Type B pancreatic cell (in vitro differentiated cells): ENCODE measurements at regions not wholly inside any gene's neighbourhood (a gene's known extent, or its start where the extent isn't known, plus 50 kb on each side); places are given as distances from the start of the nearest gene placed in this dataset.

Experiments used
- DNase-seq: peaks from one replicate; pipeline ENCODE4 v3.0.0; 2021; ENCODE audit warnings: mixed read lengths; ENCODE audit not compliant: unreplicated experiment; ENCODE audit errors: extremely low spot score
- H3K27ac Mint-ChIP-seq: 2 replicates; pipeline ENCODE4 v1.8.0; 2021; ENCODE audit warnings: mild to moderate bottlenecking, mixed read lengths
- H3K27me3 Mint-ChIP-seq: 2 replicates; pipeline ENCODE4 v1.8.0; 2021; ENCODE audit warnings: mixed read lengths
- H3K36me3 Mint-ChIP-seq: 2 replicates; pipeline ENCODE4 v1.8.0; 2021; ENCODE audit warnings: mixed read lengths
- H3K4me1 Mint-ChIP-seq: one replicate; pipeline ENCODE4 v1.8.0; 2021; ENCODE audit warnings: mixed read lengths; ENCODE audit not compliant: unreplicated experiment
- H3K4me3 Mint-ChIP-seq: 2 replicates; pipeline ENCODE4 v1.8.0; 2021; ENCODE audit warnings: mild to moderate bottlenecking, mixed read lengths
- H3K9me3 Mint-ChIP-seq: 2 replicates; pipeline ENCODE4 v1.8.0; 2021; ENCODE audit warnings: mixed read lengths
- CTCF ChIP-seq: fragments of 200-600 bp; sonication (generic); conservative IDR thresholded peaks from 2 replicates; pipeline ENCODE4 v1.5.0; 2021; ENCODE audit warnings: antibody characterized with exemption, mild to moderate bottlenecking

GRCh38 chr4:107117726-107118125, 81.6 kb upstream of the DKK2 start:
- H3K27me3 Mint-ChIP-seq = peaks cover 2% of the 10 kb centered on the region
- H3K27ac Mint-ChIP-seq = no peak overlapping the region
- no peak for TF ChIP-seq CTCF
- DNase-seq = no peak
- peaks cover 7% of the 10 kb centered on the region for H3K4me1 Mint-ChIP-seq
- H3K9me3 Mint-ChIP-seq = no peaks in the 10 kb centered on the region
- H3K36me3 Mint-ChIP-seq = peaks cover 2% of the 10 kb centered on the region
- H3K4me3 Mint-ChIP-seq = no peak overlapping the region

- no peak for TF ChIP-seq CTCF
- Mint-ChIP-seq H3K4me3 (no peak overlapping the region), H3K9me3 (no peaks in the 10 kb centered on the region), H3K4me1 (peaks cover 7% of the 10 kb centered on the region), H3K27me3 (peaks cover 4% of the 10 kb centered on the region), H3K27ac (no peak overlapping the region), H3K36me3 (peaks cover 4% of the 10 kb centered on the region)
- no peak for DNase-seq
Measured at GRCh38 chr4:107115185-107115847, 79.2 kb upstream of the DKK2 start.

- DNase-seq = no peak
- H3K36me3 Mint-ChIP-seq = peaks cover 4% of the 10 kb centered on the region
- no peak for TF ChIP-seq CTCF
- H3K4me1 Mint-ChIP-seq = peaks cover 7% of the 10 kb centered on the region
- no peak overlapping the region for H3K27ac Mint-ChIP-seq
- H3K27me3 Mint-ChIP-seq = peaks cover 4% of the 10 kb centered on the region
- H3K4me3 Mint-ChIP-seq = no peak overlapping the region
- no peaks in the 10 kb centered on the region for H3K9me3 Mint-ChIP-seq
Measured at GRCh38 chr4:107114059-107114458, 77.9 kb upstream of the DKK2 start.

- DNase-seq = no peak
- no peak for TF ChIP-seq CTCF
- no peaks in the 10 kb centered on the region for H3K4me1 Mint-ChIP-seq
- no peaks in the 10 kb centered on the region for H3K36me3 Mint-ChIP-seq
- H3K27me3 Mint-ChIP-seq = peaks cover 7% of the 10 kb centered on the region
- peaks cover 7% of the 10 kb centered on the region for H3K9me3 Mint-ChIP-seq
- no peak overlapping the region for H3K27ac Mint-ChIP-seq
- no peak overlapping the region for H3K4me3 Mint-ChIP-seq
Measured at GRCh38 chr4:107098401-107098800, 62.3 kb upstream of the DKK2 start.

- no peak overlapping the region for H3K27ac Mint-ChIP-seq
- no peaks in the 10 kb centered on the region for H3K36me3 Mint-ChIP-seq
- peaks cover 10% of the 10 kb centered on the region for H3K9me3 Mint-ChIP-seq
- TF ChIP-seq CTCF = no peak
- no peak overlapping the region for H3K4me3 Mint-ChIP-seq
- peaks cover 8% of the 10 kb centered on the region for H3K27me3 Mint-ChIP-seq
- no peaks in the 10 kb centered on the region for H3K4me1 Mint-ChIP-seq
- no peak for DNase-seq
Measured at GRCh38 chr4:107094976-107095375, 58.9 kb upstream of the DKK2 start.

- no peak for DNase-seq
- no peak overlapping the region for H3K27ac Mint-ChIP-seq
- peaks cover 8% of the 10 kb centered on the region for H3K27me3 Mint-ChIP-seq
- H3K9me3 Mint-ChIP-seq = peaks cover 10% of the 10 kb centered on the region
- H3K36me3 Mint-ChIP-seq = no peaks in the 10 kb centered on the region
- no peak overlapping the region for H3K4me3 Mint-ChIP-seq
- no peaks in the 10 kb centered on the region for H3K4me1 Mint-ChIP-seq
- peak; percentile 22 for TF ChIP-seq CTCF
Measured at GRCh38 chr4:107094332-107094731, 58.2 kb upstream of the DKK2 start.
